ENCODE measurements at regions not wholly inside any gene's neighbourhood (a gene's known extent, or its start where the extent isn't known, plus 50 kb on each side); places are given as distances from the start of the nearest gene placed in this dataset.

GRCh38 chr11:45725121-45725520, 59.7 kb upstream of the CHST1 start:
- Mint-ChIP-seq H3K4me3 (no peak overlapping the region), H3K27me3 (no peaks in the 10 kb centered on the region)

GRCh38 chr11:45724153-45724552, 58.7 kb upstream of the CHST1 start:
- TF ChIP-seq CTCF (IDR thresholded peaks at IDR 0.05), result no peak
- Mint-ChIP-seq H3K4me3 (no peak overlapping the region), H3K9me3 (no peaks in the 10 kb centered on the region), H3K36me3 (ENCODE audit: low read depth) (no peaks in the 10 kb centered on the region), H3K27me3 (no peaks in the 10 kb centered on the region), H3K27ac (no peak overlapping the region), H3K4me1 (ENCODE audit: low read depth) (no peaks in the 10 kb centered on the region)
- DNase-seq (no peak), ATAC-seq (no peak)
- intact Hi-C loops (cut with micrococcal nuclease), result no loop called here
- ChIA-PET POLR2A (interaction anchor here (1.8 kb wide), 1 partner anchor 24 kb away, joined by 6 read pairs; no protein-coding TSS in a partner anchor), CTCF (no interaction called here)

More at GRCh38 chr11:45725121-45725520, 59.7 kb upstream of the CHST1 start:
- Mint-ChIP-seq H3K9me3 (no peaks in the 10 kb centered on the region), H3K27ac (no peak overlapping the region), H3K36me3 (ENCODE audit: low read depth) (no peaks in the 10 kb centered on the region), H3K4me1 (ENCODE audit: low read depth) (no peaks in the 10 kb centered on the region)
- ATAC-seq (no peak), DNase-seq (no peak)
- intact Hi-C loops (cut with micrococcal nuclease), result no loop called here
- CTCF ChIA-PET, result no interaction called here
- TF ChIP-seq CTCF (IDR thresholded peaks at IDR 0.05), result no peak
- POLR2A ChIA-PET, result interaction anchor here (1.8 kb wide), 1 partner anchor 25 kb away, joined by 6 read pairs; no protein-coding TSS in a partner anchor

GRCh38 chr11:45723397-45723796, 58.0 kb upstream of the CHST1 start:
- H3K4me1 Mint-ChIP-seq (ENCODE audit: low read depth), result no peaks in the 10 kb centered on the region
- no peaks in the 10 kb centered on the region for H3K36me3 Mint-ChIP-seq (ENCODE audit: low read depth)
- H3K27me3 Mint-ChIP-seq, result no peaks in the 10 kb centered on the region
- POLR2A ChIA-PET, result interaction anchor here (1.8 kb wide), 1 partner anchor 23 kb away, joined by 6 read pairs; no protein-coding TSS in a partner anchor
- intact Hi-C loops (cut with micrococcal nuclease), result no loop called here
- no peak overlapping the region for H3K4me3 Mint-ChIP-seq
- ATAC-seq (no peak), DNase-seq (no peak)
- H3K9me3 Mint-ChIP-seq, result no peaks in the 10 kb centered on the region
- no peak for TF ChIP-seq CTCF (IDR thresholded peaks at IDR 0.05)
- CTCF ChIA-PET, result interaction anchor here (1.0 kb wide), 1 partner anchor 48 kb away, joined by 4 read pairs; no protein-coding TSS in a partner anchor
- H3K27ac Mint-ChIP-seq, result no peak overlapping the region

GRCh38 chr11:45722144-45722543, 56.7 kb upstream of the CHST1 start:
- TF ChIP-seq CTCF (IDR thresholded peaks at IDR 0.05), result no peak
- intact Hi-C loops (cut with micrococcal nuclease), result no loop called here
- Mint-ChIP-seq H3K36me3 (ENCODE audit: low read depth) (no peaks in the 10 kb centered on the region), H3K27ac (no peak overlapping the region), H3K9me3 (no peaks in the 10 kb centered on the region), H3K4me3 (no peak overlapping the region), H3K27me3 (no peaks in the 10 kb centered on the region), H3K4me1 (ENCODE audit: low read depth) (no peaks in the 10 kb centered on the region)
- POLR2A ChIA-PET, result interaction anchor here (0.7 kb wide), 1 partner anchor 166 kb away, joined by 3 read pairs; no protein-coding TSS in a partner anchor
- ATAC-seq (no peak), DNase-seq (no peak)
- CTCF ChIA-PET, result interaction anchor here (1.4 kb wide), 1 partner anchor 49 kb away, joined by 3 read pairs; no protein-coding TSS in a partner anchor

GRCh38 chr11:45717526-45717925, 52.1 kb upstream of the CHST1 start:
- H3K9me3 Mint-ChIP-seq, result no peaks in the 10 kb centered on the region
- no peak for TF ChIP-seq CTCF (IDR thresholded peaks at IDR 0.05)
- H3K4me3 Mint-ChIP-seq, result no peak overlapping the region
- no peaks in the 10 kb centered on the region for H3K36me3 Mint-ChIP-seq (ENCODE audit: low read depth)
- peaks cover 4% of the 10 kb centered on the region for H3K27me3 Mint-ChIP-seq
- POLR2A ChIA-PET, result no interaction called here
- H3K4me1 Mint-ChIP-seq (ENCODE audit: low read depth), result no peaks in the 10 kb centered on the region
- ATAC-seq (no peak), DNase-seq (no peak)
- no peak overlapping the region for H3K27ac Mint-ChIP-seq
- CTCF ChIA-PET, result no interaction called here
- intact Hi-C loops (cut with micrococcal nuclease), result no loop called here

Measured in activated CD8-positive, alpha-beta T cell treated with anti-CD3 and anti-CD28 coated beads for 36 hours (primary cell).